PFSK-1 (cell line): ENCODE measurements at regions not wholly inside any gene's neighbourhood (a gene's known extent, or its start where the extent isn't known, plus 50 kb on each side); places are given as distances from the start of the nearest gene placed in this dataset.

Experiments
- FOXP2 ChIP-seq: optimal IDR thresholded peaks from 2 replicates; pipeline ENCODE3; 2011; ENCODE audit warnings: borderline replicate concordance, control low read depth, inconsistent platforms; ENCODE audit not compliant: insufficient read depth; ENCODE audit errors: extremely low read length, extremely low read depth
- POLR2AphosphoS5 ChIP-seq: IDR thresholded peaks from 2 replicates; pipeline ENCODE4 v1.6.1; 2012; ENCODE audit warnings: low read depth, mild to moderate bottlenecking, control low read depth, low read length, moderate library complexity
- SIN3A ChIP-seq: IDR thresholded peaks from 2 replicates; pipeline ENCODE4 v1.6.1; 2012; ENCODE audit warnings: mild to moderate bottlenecking, low read length, moderate library complexity, borderline replicate concordance; ENCODE audit not compliant: insufficient read depth
- TAF1 ChIP-seq: IDR thresholded peaks from 2 replicates; pipeline ENCODE4 v1.6.1; 2012; ENCODE audit warnings: low read length, control low read depth, borderline replicate concordance; ENCODE audit not compliant: insufficient read depth
- TF ChIP-seq, protein P1 (sequence below), 2 experiments: IDR thresholded peaks; 2 replicates each; pipeline versions ENCODE4 v1.6.1 to v1.8.0; 2011 to 2012; ENCODE audit warnings: low read depth in 2 of 2, low read length in 2 of 2, control low read depth in 1 of 2, inconsistent platforms in 1 of 2, mild to moderate bottlenecking in 1 of 2, moderate library complexity in 1 of 2; ENCODE audit not compliant: insufficient read depth in 1 of 2

DNA sequence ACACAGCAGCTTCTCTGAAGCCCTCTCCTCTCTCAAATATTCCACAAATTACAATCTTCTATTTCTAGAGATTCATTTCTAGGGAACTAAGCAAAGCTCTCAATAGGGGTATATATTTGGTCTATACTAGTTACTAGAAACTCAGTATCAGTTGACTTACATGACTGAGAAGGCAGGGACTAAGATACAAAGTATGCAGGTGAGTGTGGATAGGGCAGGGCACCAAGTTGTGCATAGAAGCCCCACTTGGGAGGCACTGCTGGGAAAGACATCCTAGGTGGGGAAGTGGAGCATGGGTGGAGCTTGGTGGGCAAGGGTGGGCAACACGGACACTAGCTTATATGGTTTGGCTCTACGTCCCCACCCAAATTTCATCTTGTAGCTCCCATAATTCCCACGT is 148.1 kb upstream of the RASA1 start:
- TF ChIP-seq TAF1: no peak
- TF ChIP-seq, protein P1, sequence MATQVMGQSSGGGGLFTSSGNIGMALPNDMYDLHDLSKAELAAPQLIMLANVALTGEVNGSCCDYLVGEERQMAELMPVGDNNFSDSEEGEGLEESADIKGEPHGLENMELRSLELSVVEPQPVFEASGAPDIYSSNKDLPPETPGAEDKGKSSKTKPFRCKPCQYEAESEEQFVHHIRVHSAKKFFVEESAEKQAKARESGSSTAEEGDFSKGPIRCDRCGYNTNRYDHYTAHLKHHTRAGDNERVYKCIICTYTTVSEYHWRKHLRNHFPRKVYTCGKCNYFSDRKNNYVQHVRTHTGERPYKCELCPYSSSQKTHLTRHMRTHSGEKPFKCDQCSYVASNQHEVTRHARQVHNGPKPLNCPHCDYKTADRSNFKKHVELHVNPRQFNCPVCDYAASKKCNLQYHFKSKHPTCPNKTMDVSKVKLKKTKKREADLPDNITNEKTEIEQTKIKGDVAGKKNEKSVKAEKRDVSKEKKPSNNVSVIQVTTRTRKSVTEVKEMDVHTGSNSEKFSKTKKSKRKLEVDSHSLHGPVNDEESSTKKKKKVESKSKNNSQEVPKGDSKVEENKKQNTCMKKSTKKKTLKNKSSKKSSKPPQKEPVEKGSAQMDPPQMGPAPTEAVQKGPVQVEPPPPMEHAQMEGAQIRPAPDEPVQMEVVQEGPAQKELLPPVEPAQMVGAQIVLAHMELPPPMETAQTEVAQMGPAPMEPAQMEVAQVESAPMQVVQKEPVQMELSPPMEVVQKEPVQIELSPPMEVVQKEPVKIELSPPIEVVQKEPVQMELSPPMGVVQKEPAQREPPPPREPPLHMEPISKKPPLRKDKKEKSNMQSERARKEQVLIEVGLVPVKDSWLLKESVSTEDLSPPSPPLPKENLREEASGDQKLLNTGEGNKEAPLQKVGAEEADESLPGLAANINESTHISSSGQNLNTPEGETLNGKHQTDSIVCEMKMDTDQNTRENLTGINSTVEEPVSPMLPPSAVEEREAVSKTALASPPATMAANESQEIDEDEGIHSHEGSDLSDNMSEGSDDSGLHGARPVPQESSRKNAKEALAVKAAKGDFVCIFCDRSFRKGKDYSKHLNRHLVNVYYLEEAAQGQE (IDR thresholded peaks at IDR 0.05; ENCODE audit: insufficient read depth in 1 of 2, low read depth in 2 of 2, low read length in 2 of 2): no peak
- no peak for TF ChIP-seq SIN3A
- no peak for TF ChIP-seq FOXP2
- TF ChIP-seq POLR2AphosphoS5: no peak

DNA sequence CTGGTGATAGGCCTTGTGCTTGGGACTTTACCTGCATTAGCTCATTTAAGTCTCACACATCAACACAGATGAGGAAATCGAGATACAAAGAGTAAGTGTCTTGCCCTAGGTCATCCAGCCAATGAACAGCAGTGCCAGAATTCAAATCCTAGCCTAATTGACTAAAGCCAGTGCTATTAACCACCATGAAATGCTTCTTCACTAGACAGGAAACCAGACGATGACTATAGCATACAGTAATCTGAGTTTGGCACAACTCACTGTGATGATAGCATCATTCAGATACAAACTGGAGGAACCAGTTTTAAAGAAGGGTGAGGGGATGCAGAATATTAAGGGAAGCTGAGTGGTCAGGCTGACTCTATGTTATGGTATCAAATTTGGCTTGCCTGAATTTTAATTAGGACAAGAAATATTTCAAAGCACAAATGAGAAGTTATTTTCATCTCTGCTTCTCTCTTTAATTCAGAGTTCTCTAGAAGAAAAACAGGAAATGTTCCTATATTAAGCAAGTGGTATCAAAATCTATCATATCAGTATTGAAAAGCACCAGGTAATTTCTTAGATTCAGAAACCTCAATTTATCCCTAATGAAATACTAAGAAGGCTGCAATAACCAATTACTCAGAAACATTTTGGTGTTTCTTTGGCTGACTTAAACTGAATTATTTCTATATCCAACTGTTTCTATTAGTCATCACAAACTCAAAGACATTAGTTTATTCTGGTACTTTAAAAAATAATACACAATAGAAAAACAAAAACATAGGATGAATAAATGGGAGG is 147.0 kb upstream of the RASA1 start:
- TF ChIP-seq, protein P1 (IDR thresholded peaks at IDR 0.05; ENCODE audit: insufficient read depth in 1 of 2, low read depth in 2 of 2, low read length in 2 of 2): no peak
- no peak for TF ChIP-seq TAF1
- TF ChIP-seq SIN3A: no peak
- TF ChIP-seq FOXP2: no peak
- TF ChIP-seq POLR2AphosphoS5: no peak

DNA sequence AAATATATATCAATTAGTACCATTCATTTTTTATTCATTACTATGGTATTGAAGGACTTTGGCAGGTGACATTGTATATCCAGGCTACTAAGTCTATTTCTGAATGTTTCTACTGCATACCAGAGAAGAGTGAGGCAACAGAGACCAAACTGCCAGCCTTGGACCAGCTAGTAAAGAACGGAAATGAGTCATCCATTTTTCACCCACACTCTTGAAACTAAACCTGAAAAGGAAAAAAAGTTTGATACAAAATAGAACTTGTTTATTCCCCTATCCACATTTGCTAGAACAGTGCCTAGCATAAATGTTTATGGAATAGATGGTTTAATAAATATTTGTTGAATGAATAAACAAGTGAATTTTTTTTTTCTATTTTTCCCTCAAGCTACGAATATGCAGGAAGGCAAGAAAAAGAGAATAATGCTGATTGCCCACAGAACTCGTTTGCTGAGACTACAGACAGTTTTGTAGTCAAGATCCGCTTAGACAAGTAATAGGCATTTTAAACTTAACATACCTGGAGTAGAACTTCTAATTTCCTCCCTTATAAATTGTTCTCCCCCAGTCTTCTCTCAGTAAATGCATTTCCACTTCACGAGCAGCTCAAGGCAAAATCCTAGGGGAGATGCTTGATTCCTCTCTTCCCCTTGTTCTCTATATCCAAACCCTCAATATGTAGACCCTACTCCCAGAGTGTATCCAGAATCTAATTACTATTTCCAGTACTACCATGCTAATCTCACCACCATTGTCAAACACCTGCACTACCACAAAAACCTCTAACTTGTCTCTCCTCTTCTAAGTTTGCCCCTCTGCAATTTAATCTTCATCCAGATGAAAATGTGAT is 146.2 kb upstream of the RASA1 start:
- no peak for TF ChIP-seq POLR2AphosphoS5
- TF ChIP-seq FOXP2: no peak
- TF ChIP-seq SIN3A: no peak
- TF ChIP-seq TAF1: no peak
- TF ChIP-seq, protein P1 (IDR thresholded peaks at IDR 0.05; ENCODE audit: insufficient read depth in 1 of 2, low read depth in 2 of 2, low read length in 2 of 2): no peak

DNA sequence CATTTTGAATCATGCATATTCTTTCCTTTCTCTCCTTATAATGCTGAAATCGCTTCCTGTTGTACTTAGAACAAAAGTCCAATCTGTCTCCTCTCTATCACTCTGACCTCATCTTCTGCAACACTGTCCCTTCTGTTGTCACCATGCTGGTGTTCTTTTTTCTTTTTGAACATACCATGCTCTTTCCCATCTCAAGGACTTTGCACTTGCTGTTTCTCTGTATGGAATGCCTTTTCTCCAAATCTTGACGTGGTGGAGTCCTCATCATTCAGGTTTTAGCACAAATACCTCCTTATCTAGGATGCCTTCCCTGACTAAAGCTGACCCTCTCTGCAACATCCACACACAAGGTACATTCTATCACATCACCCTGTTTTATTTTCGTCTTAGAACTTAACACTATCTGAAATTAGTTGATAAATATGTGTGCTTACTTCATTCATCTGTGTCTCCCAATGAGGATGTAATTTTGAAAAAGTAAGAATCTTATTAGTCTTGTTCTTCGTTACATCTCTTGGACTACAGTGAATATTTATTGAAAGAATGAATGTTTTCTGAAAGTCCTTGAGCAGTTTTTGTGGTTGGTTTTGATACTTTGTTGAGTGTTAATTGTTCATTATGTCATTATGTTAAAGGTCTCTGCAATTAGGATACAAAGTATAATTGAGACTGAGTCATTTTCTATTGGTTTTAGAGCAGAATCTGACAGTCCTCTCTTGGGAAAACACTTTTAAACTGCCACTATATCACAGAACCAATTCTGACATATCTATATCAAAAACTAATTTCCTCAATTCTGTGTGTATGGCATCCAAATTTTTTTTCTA is 145.3 kb upstream of the RASA1 start:
- TF ChIP-seq POLR2AphosphoS5: no peak
- TF ChIP-seq FOXP2: no peak
- TF ChIP-seq TAF1: no peak
- TF ChIP-seq, protein P1 (IDR thresholded peaks at IDR 0.05; ENCODE audit: insufficient read depth in 1 of 2, low read depth in 2 of 2, low read length in 2 of 2): no peak
